CD4-positive, alpha-beta T cell (primary cell): ENCODE measurements at regions not wholly inside any gene's neighbourhood (a gene's known extent, or its start where the extent isn't known, plus 50 kb on each side); places are given as distances from the start of the nearest gene placed in this dataset.

Experiments used
- ATAC-seq: fragments of 200-7000 bp; cut with Tn5 transposase; one replicate; pipeline ENCODE4 v1.10.0; 2022; ENCODE audit warnings: mild to moderate bottlenecking; ENCODE audit not compliant: poor library complexity
- CTCF ChIA-PET: fragments of 350-600 bp; sonication (Branson Sonifier 250); formaldehyde crosslinking; loops from one replicate; lab custom pipeline; 2021; ENCODE audit warnings: antibody characterized with exemption, inconsistent platforms; lab: Charles Lee
- POLR2A ChIA-PET: fragments of 350-600 bp; sonication (Branson Sonifier 250); formaldehyde crosslinking; loops from one replicate; lab custom pipeline; 2021; ENCODE audit warnings: antibody characterized with exemption, inconsistent platforms; lab: Charles Lee
- DNase-seq, 14 experiments: peaks; one replicate each; pipeline ENCODE4 v3.0.0-alpha.2; 2013 to 2020; ENCODE audit warnings: mixed read lengths in 2 of 14
- H3K27ac ChIP-seq, 2 donors: one replicate each; pipeline versions ENCODE4 v1.5.1 to v1.7.0; 2013; ENCODE audit warnings: low read length in 2 of 2, low read depth in 1 of 2, mild to moderate bottlenecking in 1 of 2
- H3K27me3 ChIP-seq, 2 experiments: 1 replicate in 1 of 2; 2 replicates in 1 of 2; pipeline versions ENCODE4 v1.6.1 to v1.7.0; 2013; ENCODE audit warnings: low read length in 2 of 2, control low read depth in 1 of 2, mild to moderate bottlenecking in 1 of 2, moderate library complexity in 1 of 2; ENCODE audit not compliant: insufficient read depth in 2 of 2, control insufficient read depth in 1 of 2
- H3K36me3 ChIP-seq: one replicate; pipeline ENCODE4 v1.6.1; 2013; ENCODE audit warnings: low read length, control low read depth; ENCODE audit not compliant: insufficient read depth
- H3K4me1 ChIP-seq: one replicate; pipeline ENCODE4 v1.6.1; 2013; ENCODE audit warnings: low read length, control low read depth; ENCODE audit not compliant: insufficient read depth
- H3K4me3 ChIP-seq: one replicate; pipeline ENCODE4 v1.5.1; 2013; ENCODE audit warnings: mild to moderate bottlenecking, low read length, moderate library complexity
- H3K9me3 ChIP-seq, 2 experiments: 1 replicate in 1 of 2; 2 replicates in 1 of 2; pipeline versions ENCODE4 v1.6.1 to v1.7.0; 2013; ENCODE audit warnings: low read length in 2 of 2, mild to moderate bottlenecking in 2 of 2, control low read depth in 1 of 2, moderate library complexity in 1 of 2; ENCODE audit not compliant: control insufficient read depth in 1 of 2, insufficient read depth in 1 of 2
- H3K27ac Mint-ChIP-seq: one replicate; pipeline ENCODE4 v1.8.0; 2020; ENCODE audit warnings: mixed read lengths
- H3K27me3 Mint-ChIP-seq: one replicate; pipeline ENCODE4 v1.8.0; 2021; ENCODE audit warnings: mixed read lengths
- H3K36me3 Mint-ChIP-seq: one replicate; pipeline ENCODE4 v1.8.0; 2021; ENCODE audit warnings: low read depth, mixed read lengths
- H3K4me1 Mint-ChIP-seq: one replicate; pipeline ENCODE4 v1.8.0; 2021; ENCODE audit warnings: low read depth, mixed read lengths
- H3K4me3 Mint-ChIP-seq: one replicate; pipeline ENCODE4 v1.8.0; 2020; ENCODE audit warnings: mild to moderate bottlenecking, mixed read lengths
- H3K9me3 Mint-ChIP-seq: one replicate; pipeline ENCODE4 v1.8.0; 2020; ENCODE audit warnings: mixed read lengths
- CTCF ChIP-seq: fragments of 200-600 bp; IDR thresholded peaks from one replicate; pipeline ENCODE4 v1.8.0; 2022; ENCODE audit warnings: antibody characterized with exemption, mild to moderate bottlenecking
- intact Hi-C, 2 experiments: fragments of 100-400 bp; cut with DNase I in 1 of 2; cut with micrococcal nuclease in 1 of 2; formaldehyde crosslinking; loops; one replicate each; pipeline versions ENCODE4 v1.15.1 to v1.9.0; 2023 to 2025; cut with DNase I, micrococcal nuclease

GRCh38 chr20:1845163-1845523, 50.1 kb upstream of the SIRPA start:
- Histone ChIP-seq H3K27me3 (no peaks in the 10 kb centered on the region), H3K27ac (no peak overlapping the region), H3K36me3 (no peaks in the 10 kb centered on the region), H3K4me3 (no peak overlapping the region), H3K4me1 (peaks cover 2% of the 10 kb centered on the region), H3K9me3 (peaks cover 0 to 4% of the 10 kb centered on the region in 2 experiments)
- Mint-ChIP-seq H3K4me1 (peaks cover 2% of the 10 kb centered on the region), H3K9me3 (peaks cover 6% of the 10 kb centered on the region), H3K27ac (no peak overlapping the region), H3K36me3 (no peaks in the 10 kb centered on the region), H3K4me3 (no peak overlapping the region), H3K27me3 (peaks cover 5% of the 10 kb centered on the region)
- no peak for ATAC-seq
- intact Hi-C loops, result no loop called here
- DNase-seq, result no peak
- TF ChIP-seq CTCF, result no peak
- CTCF ChIA-PET, result no interaction called here
- POLR2A ChIA-PET, result no interaction called here

GRCh38 chr20:1844325-1845162, 50.7 kb upstream of the SIRPA start:
- H3K27ac Mint-ChIP-seq, result no peak overlapping the region
- no peaks in the 10 kb centered on the region for H3K36me3 Mint-ChIP-seq
- DNase-seq, result peak in 3 of 14 experiments; percentile 15 to 65 (median 62)
- no peak for TF ChIP-seq CTCF
- H3K9me3 Mint-ChIP-seq, result peaks cover 6% of the 10 kb centered on the region
- Histone ChIP-seq H3K9me3 (peaks cover 0 to 4% of the 10 kb centered on the region in 2 experiments), H3K27me3 (no peaks in the 10 kb centered on the region), H3K36me3 (no peaks in the 10 kb centered on the region), H3K27ac (no peak overlapping the region), H3K4me1 (no peaks in the 10 kb centered on the region), H3K4me3 (no peak overlapping the region)
- POLR2A ChIA-PET, result no interaction called here
- ATAC-seq, result no peak
- no peaks in the 10 kb centered on the region for H3K4me1 Mint-ChIP-seq
- H3K4me3 Mint-ChIP-seq, result no peak overlapping the region
- intact Hi-C loops, result no loop called here
- H3K27me3 Mint-ChIP-seq, result peaks cover 5% of the 10 kb centered on the region
- CTCF ChIA-PET, result no interaction called here

GRCh38 chr20:1842281-1842680, 52.9 kb upstream of the SIRPA start:
- no peaks in the 10 kb centered on the region for H3K4me1 Mint-ChIP-seq

More at GRCh38 chr20:1842281-1842680, 52.9 kb upstream of the SIRPA start:
- no peak for TF ChIP-seq CTCF
- no peak for ATAC-seq
- CTCF ChIA-PET, result no interaction called here
- no peaks in the 10 kb centered on the region for H3K27me3 ChIP-seq
- H3K4me3 Mint-ChIP-seq, result no peak overlapping the region
- H3K27me3 Mint-ChIP-seq, result peaks cover 6% of the 10 kb centered on the region
- H3K9me3 Mint-ChIP-seq, result peaks cover 6% of the 10 kb centered on the region
- no peaks in the 10 kb centered on the region for H3K4me1 ChIP-seq
- H3K36me3 Mint-ChIP-seq, result no peaks in the 10 kb centered on the region
- no peaks in the 10 kb centered on the region for H3K36me3 ChIP-seq
- no peak overlapping the region for H3K27ac ChIP-seq
- H3K4me3 ChIP-seq, result no peak overlapping the region
- H3K27ac Mint-ChIP-seq, result no peak overlapping the region
- POLR2A ChIA-PET, result no interaction called here
- H3K9me3 ChIP-seq, result peaks cover 0 to 4% of the 10 kb centered on the region in 2 experiments
- no peak for DNase-seq
- intact Hi-C loops, result no loop called here
